ENCODE measurements at regions not wholly inside any gene's neighbourhood (a gene's known extent, or its start where the extent isn't known, plus 50 kb on each side); places are given as distances from the start of the nearest gene placed in this dataset.

DNA sequence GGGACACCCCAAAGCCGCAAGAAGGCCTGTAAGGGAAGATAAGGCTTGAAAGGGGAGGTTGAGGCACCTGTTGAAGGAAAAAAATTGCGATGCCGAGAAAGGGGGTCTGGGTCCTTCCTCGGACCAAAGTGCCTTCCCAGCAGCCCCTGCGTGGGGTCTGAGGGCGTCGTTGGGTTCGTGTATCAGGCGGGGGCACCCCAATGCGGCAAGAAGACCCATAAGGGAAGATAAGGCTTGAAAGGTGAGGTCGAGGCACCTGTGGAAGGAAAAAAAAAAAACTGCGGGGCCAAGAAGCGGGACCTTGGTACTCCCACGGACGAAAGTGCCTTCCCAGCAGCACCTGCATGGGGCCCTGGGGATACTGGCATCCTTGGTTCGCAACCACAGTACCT is 277.5 kb downstream of the ALG10 start:
- CTCF ChIA-PET = no interaction called here
- intact Hi-C loops (cut with micrococcal nuclease) = no loop called here
- no peak for DNase-seq (ENCODE audit: unreplicated experiment)
- H3K36me3 Mint-ChIP-seq (ENCODE audit: insufficient read depth, unreplicated experiment) = no peaks in the 10 kb centered on the region
- H3K4me1 Mint-ChIP-seq (ENCODE audit: insufficient read depth, unreplicated experiment) = no peaks in the 10 kb centered on the region
- no peaks in the 10 kb centered on the region for H3K27me3 Mint-ChIP-seq (ENCODE audit: insufficient read depth, unreplicated experiment)
- BruUV-seq (replicated peaks) = no TSS peak
- H3K4me3 Mint-ChIP-seq (ENCODE audit: unreplicated experiment) = no peak overlapping the region
- TF ChIP-seq, protein P1, sequence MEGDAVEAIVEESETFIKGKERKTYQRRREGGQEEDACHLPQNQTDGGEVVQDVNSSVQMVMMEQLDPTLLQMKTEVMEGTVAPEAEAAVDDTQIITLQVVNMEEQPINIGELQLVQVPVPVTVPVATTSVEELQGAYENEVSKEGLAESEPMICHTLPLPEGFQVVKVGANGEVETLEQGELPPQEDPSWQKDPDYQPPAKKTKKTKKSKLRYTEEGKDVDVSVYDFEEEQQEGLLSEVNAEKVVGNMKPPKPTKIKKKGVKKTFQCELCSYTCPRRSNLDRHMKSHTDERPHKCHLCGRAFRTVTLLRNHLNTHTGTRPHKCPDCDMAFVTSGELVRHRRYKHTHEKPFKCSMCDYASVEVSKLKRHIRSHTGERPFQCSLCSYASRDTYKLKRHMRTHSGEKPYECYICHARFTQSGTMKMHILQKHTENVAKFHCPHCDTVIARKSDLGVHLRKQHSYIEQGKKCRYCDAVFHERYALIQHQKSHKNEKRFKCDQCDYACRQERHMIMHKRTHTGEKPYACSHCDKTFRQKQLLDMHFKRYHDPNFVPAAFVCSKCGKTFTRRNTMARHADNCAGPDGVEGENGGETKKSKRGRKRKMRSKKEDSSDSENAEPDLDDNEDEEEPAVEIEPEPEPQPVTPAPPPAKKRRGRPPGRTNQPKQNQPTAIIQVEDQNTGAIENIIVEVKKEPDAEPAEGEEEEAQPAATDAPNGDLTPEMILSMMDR (IDR thresholded peaks at IDR 0.05; ENCODE audit: unreplicated experiment) = no peak
- peaks cover 56% of the 10 kb centered on the region for H3K9me3 Mint-ChIP-seq (ENCODE audit: unreplicated experiment)
- POLR2A ChIA-PET = no interaction called here
- no peak overlapping the region for H3K27ac Mint-ChIP-seq (ENCODE audit: low read depth, unreplicated experiment)

DNA sequence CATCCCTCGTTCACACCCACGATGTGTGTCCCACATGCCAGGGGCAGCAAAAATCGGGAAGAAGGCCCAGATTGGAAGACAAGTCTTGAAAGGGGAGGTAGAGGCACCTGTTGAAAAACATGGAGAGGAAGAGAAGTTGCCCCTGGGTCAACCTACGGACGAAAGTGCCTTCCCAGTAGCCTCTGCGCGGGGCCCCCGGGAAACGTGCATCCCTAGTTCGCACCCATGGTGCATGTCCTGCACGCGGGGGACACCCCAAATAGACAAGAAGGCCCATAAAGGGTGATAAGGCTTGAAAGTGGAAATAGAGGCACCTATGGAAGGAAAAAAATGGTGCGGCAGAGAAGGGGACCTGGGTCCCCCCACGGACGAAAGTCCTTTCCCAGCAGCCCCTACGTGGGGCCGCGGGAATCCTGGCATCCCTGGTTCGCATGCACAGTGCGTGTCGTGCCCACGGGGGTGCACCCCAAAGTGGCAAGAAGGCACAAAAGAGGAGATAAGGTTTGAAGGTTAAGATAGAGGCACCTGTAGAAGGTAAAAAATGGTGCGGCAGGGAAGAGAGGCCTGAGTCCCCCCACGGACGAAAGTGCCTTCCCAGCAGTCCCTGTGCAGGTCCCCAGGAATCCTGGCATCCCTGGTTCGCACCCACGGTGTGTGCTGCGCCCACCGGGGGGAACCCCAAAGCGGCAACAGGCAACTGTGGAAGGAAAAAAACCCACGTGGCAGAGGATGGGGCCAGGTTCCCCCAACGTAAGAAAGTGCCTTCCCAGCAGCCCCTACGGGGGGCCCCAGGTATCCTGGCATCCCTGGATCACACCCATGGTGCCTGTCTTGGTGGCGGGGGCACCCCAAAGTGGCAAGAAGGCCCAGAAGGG is 278.3 kb downstream of the ALG10 start:
- no peaks in the 10 kb centered on the region for H3K36me3 Mint-ChIP-seq (ENCODE audit: insufficient read depth, unreplicated experiment)

DNA sequence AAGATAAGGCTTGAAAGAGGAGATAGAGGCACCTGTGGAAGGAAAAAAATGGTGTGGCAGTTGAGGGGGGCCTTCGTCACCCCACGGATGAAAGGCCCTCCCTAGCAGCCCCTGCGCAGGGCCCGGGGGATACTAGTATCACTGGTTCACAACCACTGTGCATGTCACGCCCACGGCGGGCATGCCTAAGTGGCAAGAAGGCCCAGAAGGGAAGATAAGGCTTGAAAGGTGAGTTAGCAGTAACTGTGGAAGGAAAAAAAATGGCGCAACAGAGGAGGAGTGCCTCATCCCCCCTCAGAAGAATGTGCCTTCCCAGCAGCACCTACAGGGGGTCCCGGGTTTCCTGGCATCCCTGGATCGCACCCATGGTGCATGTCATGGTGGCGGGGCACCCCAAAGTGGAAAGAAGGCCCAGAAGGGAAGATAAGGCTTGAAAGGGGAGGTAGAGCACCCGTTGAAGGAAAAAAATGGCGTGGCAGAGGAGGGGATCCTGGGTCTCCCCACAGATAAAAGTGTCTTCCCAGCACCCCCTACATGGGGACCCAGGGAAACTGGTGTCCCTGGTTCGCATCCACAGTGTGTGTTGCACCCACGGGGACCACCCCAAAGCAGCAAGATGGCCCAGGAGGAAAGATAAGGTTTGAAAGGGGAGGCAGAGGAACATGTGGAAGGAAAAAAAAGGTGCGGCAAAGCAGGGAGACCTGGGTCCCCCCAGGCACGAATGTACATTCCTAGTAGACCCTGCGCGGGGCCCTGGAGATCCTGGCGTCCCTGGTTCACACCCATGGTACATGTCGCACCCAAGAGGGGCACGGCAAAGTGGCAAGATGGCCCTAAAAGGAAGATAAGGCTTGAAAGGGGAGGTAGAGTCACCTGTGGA is 279.2 kb downstream of the ALG10 start:
- peaks cover 68% of the 10 kb centered on the region for H3K9me3 Mint-ChIP-seq (ENCODE audit: unreplicated experiment)
- H3K27me3 Mint-ChIP-seq (ENCODE audit: insufficient read depth, unreplicated experiment) = no peaks in the 10 kb centered on the region
- no TSS peak for BruUV-seq (replicated peaks)
- H3K36me3 Mint-ChIP-seq (ENCODE audit: insufficient read depth, unreplicated experiment) = no peaks in the 10 kb centered on the region
- CTCF ChIA-PET = no interaction called here
- no peak overlapping the region for H3K4me3 Mint-ChIP-seq (ENCODE audit: unreplicated experiment)
- intact Hi-C loops (cut with micrococcal nuclease) = no loop called here
- H3K4me1 Mint-ChIP-seq (ENCODE audit: insufficient read depth, unreplicated experiment) = no peaks in the 10 kb centered on the region
- DNase-seq (ENCODE audit: unreplicated experiment) = no peak
- TF ChIP-seq, protein P1 (IDR thresholded peaks at IDR 0.05; ENCODE audit: unreplicated experiment) = no peak
- no peak overlapping the region for H3K27ac Mint-ChIP-seq (ENCODE audit: low read depth, unreplicated experiment)
- POLR2A ChIA-PET = no interaction called here

More for the DNA sequence above, 278.3 kb downstream of the ALG10 start:
- intact Hi-C loops (cut with micrococcal nuclease) = no loop called here
- H3K27ac Mint-ChIP-seq (ENCODE audit: low read depth, unreplicated experiment) = no peak overlapping the region
- peaks cover 64% of the 10 kb centered on the region for H3K9me3 Mint-ChIP-seq (ENCODE audit: unreplicated experiment)
- H3K4me1 Mint-ChIP-seq (ENCODE audit: insufficient read depth, unreplicated experiment) = no peaks in the 10 kb centered on the region
- H3K4me3 Mint-ChIP-seq (ENCODE audit: unreplicated experiment) = no peak overlapping the region
- DNase-seq (ENCODE audit: unreplicated experiment) = no peak
- TF ChIP-seq, protein P1 (IDR thresholded peaks at IDR 0.05; ENCODE audit: unreplicated experiment) = no peak
- ChIA-PET POLR2A (no interaction called here), CTCF (no interaction called here)
- no TSS peak for BruUV-seq (replicated peaks)
- no peaks in the 10 kb centered on the region for H3K27me3 Mint-ChIP-seq (ENCODE audit: insufficient read depth, unreplicated experiment)

DNA sequence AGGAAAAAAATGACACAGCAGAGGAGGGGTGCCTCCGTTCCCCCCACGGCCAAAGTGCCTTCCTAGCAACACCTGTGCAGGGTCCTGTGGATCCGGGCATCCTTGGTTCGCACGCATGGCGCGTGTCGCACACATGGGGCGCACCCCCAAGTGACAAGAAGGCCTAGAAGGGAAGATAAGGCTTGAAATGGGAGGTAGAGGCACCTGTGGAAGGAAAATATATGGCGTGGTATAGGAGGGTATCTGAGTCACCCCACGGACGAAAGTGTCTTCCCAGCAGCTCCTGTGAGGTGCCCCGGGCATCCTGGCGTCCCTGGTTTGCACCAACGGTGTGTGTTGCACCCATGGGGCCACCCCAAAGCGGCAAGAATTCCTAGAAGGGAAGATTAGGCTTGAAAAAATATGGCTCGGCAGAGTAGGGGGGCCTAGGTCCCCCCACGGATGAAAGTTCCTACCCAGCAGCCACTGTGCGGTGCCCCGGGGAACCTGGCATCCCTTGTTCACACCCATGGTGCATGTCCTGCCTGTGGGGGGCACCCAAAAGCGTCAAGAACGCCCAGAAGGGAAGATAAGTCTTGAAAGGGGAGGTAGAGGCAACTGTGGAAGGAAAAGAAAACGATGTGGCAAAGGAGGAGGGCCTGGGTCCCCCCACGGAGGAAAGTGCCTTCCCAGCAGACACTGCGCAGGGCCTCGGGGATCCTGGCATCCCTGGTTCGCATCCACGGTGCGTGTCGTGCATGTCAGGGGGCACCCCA is 280.0 kb downstream of the ALG10 start:
- CTCF ChIA-PET = no interaction called here
- H3K27me3 Mint-ChIP-seq (ENCODE audit: insufficient read depth, unreplicated experiment) = no peaks in the 10 kb centered on the region
- no peak overlapping the region for H3K27ac Mint-ChIP-seq (ENCODE audit: low read depth, unreplicated experiment)
- peaks cover 74% of the 10 kb centered on the region for H3K9me3 Mint-ChIP-seq (ENCODE audit: unreplicated experiment)
- no peak overlapping the region for H3K4me3 Mint-ChIP-seq (ENCODE audit: unreplicated experiment)
- TF ChIP-seq, protein P1 (IDR thresholded peaks at IDR 0.05; ENCODE audit: unreplicated experiment) = no peak
- no peaks in the 10 kb centered on the region for H3K4me1 Mint-ChIP-seq (ENCODE audit: insufficient read depth, unreplicated experiment)
- POLR2A ChIA-PET = no interaction called here
- intact Hi-C loops (cut with micrococcal nuclease) = no loop called here
- DNase-seq (ENCODE audit: unreplicated experiment) = no peak
- no TSS peak for BruUV-seq (replicated peaks)
- no peaks in the 10 kb centered on the region for H3K36me3 Mint-ChIP-seq (ENCODE audit: insufficient read depth, unreplicated experiment)

All from MCF 10A (cell line).